ENCODE measurements at regions not wholly inside any gene's neighbourhood (a gene's known extent, or its start where the extent isn't known, plus 50 kb on each side); places are given as distances from the start of the nearest gene placed in this dataset.
"Not testable (repeated sequence)": the region's sequence is repeated elsewhere in the genome, so short reads cannot be mapped to it uniquely, and the experiment has no call there.

- DNase-seq: no peak
Measured at GRCh38 chr12:111271674-111272418, 97.0 kb downstream of the PHETA1 start.

- no peak for DNase-seq
Measured at GRCh38 chr12:111270774-111271173, 98.1 kb downstream of the PHETA1 start.

GRCh38 chr12:111270239-111270638 is 98.7 kb downstream of the PHETA1 start:
- no peak for DNase-seq

GRCh38 chr12:111269718-111270117 is 99.2 kb downstream of the PHETA1 start:
- no peak for DNase-seq

GRCh38 chr12:111268738-111269572 is 99.9 kb downstream of the PHETA1 start:
- DNase-seq: no peak

GRCh38 chr12:111267144-111267543 is 101.8 kb downstream of the PHETA1 start:
- DNase-seq: no peak

GRCh38 chr12:111261911-111262676 is 106.8 kb downstream of the PHETA1 start:
- DNase-seq: no peak

- no peak for DNase-seq
Measured at GRCh38 chr12:111260732-111261131, 108.2 kb downstream of the PHETA1 start.

GRCh38 chr12:111259231-111259630 is 109.7 kb downstream of the PHETA1 start:
- DNase-seq: no peak

- DNase-seq: not testable (repeated sequence)
Measured at GRCh38 chr12:111258081-111258480, 110.8 kb downstream of the PHETA1 start.

- DNase-seq: no peak
Measured at GRCh38 chr12:111257435-111257902, 111.4 kb downstream of the PHETA1 start.

GRCh38 chr12:111256629-111257434 is 112.1 kb downstream of the PHETA1 start:
- no peak for DNase-seq

- no peak for DNase-seq
Measured at GRCh38 chr12:111255261-111255660, 113.6 kb downstream of the PHETA1 start.

- no peak for DNase-seq
Measured at GRCh38 chr12:111254106-111254505, 114.8 kb downstream of the PHETA1 start.

GRCh38 chr12:111253213-111253612 is 115.7 kb downstream of the PHETA1 start:
- no peak for DNase-seq

GRCh38 chr12:111251787-111252186 is 117.1 kb downstream of the PHETA1 start:
- no peak for DNase-seq

- DNase-seq: no peak
Measured at GRCh38 chr12:111251058-111251730, 117.7 kb downstream of the PHETA1 start.

- DNase-seq: no peak
Measured at GRCh38 chr12:111250251-111250881, 118.5 kb downstream of the PHETA1 start.

- DNase-seq: no peak
Measured at GRCh38 chr12:111249757-111250156, 119.1 kb downstream of the PHETA1 start.

- DNase-seq: no peak
Measured at GRCh38 chr12:111249018-111249370, 119.9 kb downstream of the PHETA1 start.
